ENCODE measurements at regions not wholly inside any gene's neighbourhood (a gene's known extent, or its start where the extent isn't known, plus 50 kb on each side); places are given as distances from the start of the nearest gene placed in this dataset.

DNA sequence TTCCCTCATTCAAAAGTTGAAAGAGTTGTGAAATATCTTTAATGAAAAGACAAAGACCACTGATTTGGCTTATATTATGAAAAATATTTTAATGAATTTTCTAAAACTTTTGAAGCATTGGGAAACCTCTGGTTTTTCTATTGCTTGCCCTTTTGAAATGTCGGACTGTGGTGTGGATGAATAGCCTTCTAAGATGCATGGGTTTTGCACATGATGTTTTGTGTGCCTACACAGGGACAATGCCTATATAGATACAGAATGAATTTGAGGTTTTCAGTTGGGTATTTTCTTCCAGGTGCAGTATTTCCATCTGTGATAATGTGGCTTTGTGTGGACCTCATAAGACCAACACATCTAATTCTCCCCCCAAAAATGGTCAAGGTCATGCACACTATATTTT is 1437.9 kb downstream of the REEP3 start:
- Histone ChIP-seq H3K27me3 (ENCODE audit: control insufficient read depth in 1 of 2, insufficient read depth in 2 of 2, low read length in 2 of 2) (no peaks in the 10 kb centered on the region), H3K4me3 (ENCODE audit: low read length in 2 of 2) (no peak overlapping the region), H3K36me3 (ENCODE audit: control insufficient read depth in 2 of 2, insufficient read depth in 2 of 2, low read length in 2 of 2) (no peaks in the 10 kb centered on the region), H3K27ac (ENCODE audit: low read length) (no peak overlapping the region), H3K9me3 (ENCODE audit: control insufficient read depth in 2 of 2, low read length in 2 of 2) (no peaks in the 10 kb centered on the region), H3K4me1 (ENCODE audit: control insufficient read depth, insufficient read depth, low read length) (no peaks in the 10 kb centered on the region), H3K9ac (ENCODE audit: low read length in 2 of 2) (no peak overlapping the region)

DNA sequence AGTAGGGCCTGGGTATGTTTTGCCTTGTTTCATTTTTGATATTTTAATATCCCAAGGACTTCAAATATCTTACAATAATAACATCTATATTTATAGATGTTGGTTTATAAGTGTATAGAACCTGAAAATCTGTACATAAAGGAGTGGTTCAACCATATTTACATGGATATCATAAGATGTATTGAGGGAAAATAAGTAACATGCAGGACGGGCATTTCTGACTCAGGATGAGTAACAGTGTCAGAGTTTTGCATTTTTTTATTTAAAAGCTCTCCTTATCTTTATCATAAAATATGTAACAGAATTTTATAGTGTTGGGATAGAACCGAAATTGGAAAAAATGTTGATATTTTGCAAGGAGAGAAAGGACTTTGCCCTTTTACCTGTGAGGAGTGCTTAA is 1438.7 kb downstream of the REEP3 start:
- no peak overlapping the region for H3K27ac ChIP-seq (ENCODE audit: low read length)
- no peak overlapping the region for H3K9ac ChIP-seq (ENCODE audit: low read length in 2 of 2)
- H3K4me1 ChIP-seq (ENCODE audit: control insufficient read depth, insufficient read depth, low read length): no peaks in the 10 kb centered on the region
- H3K9me3 ChIP-seq (ENCODE audit: control insufficient read depth in 2 of 2, low read length in 2 of 2): no peaks in the 10 kb centered on the region
- no peaks in the 10 kb centered on the region for H3K27me3 ChIP-seq (ENCODE audit: control insufficient read depth in 1 of 2, insufficient read depth in 2 of 2, low read length in 2 of 2)
- H3K36me3 ChIP-seq (ENCODE audit: control insufficient read depth in 2 of 2, insufficient read depth in 2 of 2, low read length in 2 of 2): no peaks in the 10 kb centered on the region
- no peak overlapping the region for H3K4me3 ChIP-seq (ENCODE audit: low read length in 2 of 2)

DNA sequence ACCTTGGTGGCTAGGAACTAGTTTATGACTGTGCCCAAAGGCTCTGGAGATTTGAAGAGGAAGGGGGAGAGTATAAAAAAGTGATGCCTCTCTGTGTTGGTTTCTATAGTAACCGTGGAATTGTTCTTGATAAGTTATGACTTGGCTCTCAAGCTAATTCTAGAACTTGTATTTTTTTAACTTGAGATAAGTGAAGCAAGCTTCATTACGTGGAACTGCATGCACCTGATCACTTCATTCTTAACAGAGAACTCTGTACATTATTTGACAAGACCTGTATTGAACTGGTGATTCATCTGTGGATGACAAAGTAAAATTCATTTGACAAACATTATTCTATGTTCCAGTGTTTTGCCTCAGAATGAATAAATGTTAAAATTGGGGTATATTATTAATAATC is 1452.2 kb downstream of the REEP3 start:
- Histone ChIP-seq H3K27ac (ENCODE audit: low read length) (no peak overlapping the region), H3K9me3 (ENCODE audit: control insufficient read depth in 2 of 2, low read length in 2 of 2) (no peaks in the 10 kb centered on the region)

DNA sequence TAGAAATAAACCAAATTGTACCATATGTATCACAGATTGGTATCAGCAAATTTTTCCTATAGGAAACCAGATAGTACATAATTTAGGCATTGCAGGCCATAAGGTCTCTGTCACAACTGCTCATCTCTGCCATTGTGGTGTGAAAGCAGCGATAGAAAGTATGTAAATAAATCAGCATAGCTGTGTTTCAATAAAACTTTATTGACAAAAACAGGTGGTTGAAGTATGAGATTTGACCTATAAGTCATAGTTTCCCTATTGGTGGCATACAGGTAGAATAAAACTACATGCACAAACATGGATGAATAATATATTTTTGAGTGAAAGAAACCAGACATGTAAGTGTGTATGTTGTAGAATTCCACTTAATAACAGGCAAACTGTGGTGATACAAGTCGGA is 1454.9 kb downstream of the REEP3 start:
- Histone ChIP-seq H3K4me3 (ENCODE audit: low read length in 2 of 2) (no peak overlapping the region), H3K27me3 (ENCODE audit: control insufficient read depth in 1 of 2, insufficient read depth in 2 of 2, low read length in 2 of 2) (no peaks in the 10 kb centered on the region), H3K4me1 (ENCODE audit: control insufficient read depth, insufficient read depth, low read length) (no peaks in the 10 kb centered on the region), H3K27ac (ENCODE audit: low read length) (no peak overlapping the region), H3K9ac (ENCODE audit: low read length in 2 of 2) (no peak overlapping the region), H3K9me3 (ENCODE audit: control insufficient read depth in 2 of 2, low read length in 2 of 2) (no peaks in the 10 kb centered on the region), H3K36me3 (ENCODE audit: control insufficient read depth in 2 of 2, insufficient read depth in 2 of 2, low read length in 2 of 2) (no peaks in the 10 kb centered on the region)

More for the DNA sequence above, 1452.2 kb downstream of the REEP3 start:
- Histone ChIP-seq H3K9ac (ENCODE audit: low read length in 2 of 2) (no peak overlapping the region), H3K36me3 (ENCODE audit: control insufficient read depth in 2 of 2, insufficient read depth in 2 of 2, low read length in 2 of 2) (no peaks in the 10 kb centered on the region), H3K4me1 (ENCODE audit: control insufficient read depth, insufficient read depth, low read length) (no peaks in the 10 kb centered on the region), H3K4me3 (ENCODE audit: low read length in 2 of 2) (no peak overlapping the region), H3K27me3 (ENCODE audit: control insufficient read depth in 1 of 2, insufficient read depth in 2 of 2, low read length in 2 of 2) (no peaks in the 10 kb centered on the region)

DNA sequence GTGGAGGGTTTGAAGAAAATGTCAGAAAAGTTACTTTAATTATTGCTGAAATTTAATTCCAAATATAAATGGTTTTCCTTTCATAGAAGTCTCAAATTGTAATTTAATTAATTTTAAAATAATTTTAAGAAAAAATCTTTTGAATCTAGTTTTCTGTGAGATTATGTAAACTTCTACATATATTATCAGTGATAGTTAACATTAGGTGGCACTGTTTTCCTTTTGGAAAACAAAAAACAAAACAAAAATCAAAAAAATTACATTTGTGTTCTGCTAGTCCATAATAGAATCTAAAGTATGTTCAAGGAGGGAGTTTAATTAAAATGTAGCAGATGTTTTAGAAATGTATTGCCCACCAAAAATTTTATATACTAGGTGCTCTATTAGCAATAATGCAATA is 1456.7 kb downstream of the REEP3 start:
- no peaks in the 10 kb centered on the region for H3K4me1 ChIP-seq (ENCODE audit: control insufficient read depth, insufficient read depth, low read length)
- H3K27me3 ChIP-seq (ENCODE audit: control insufficient read depth in 1 of 2, insufficient read depth in 2 of 2, low read length in 2 of 2): no peaks in the 10 kb centered on the region

DNA sequence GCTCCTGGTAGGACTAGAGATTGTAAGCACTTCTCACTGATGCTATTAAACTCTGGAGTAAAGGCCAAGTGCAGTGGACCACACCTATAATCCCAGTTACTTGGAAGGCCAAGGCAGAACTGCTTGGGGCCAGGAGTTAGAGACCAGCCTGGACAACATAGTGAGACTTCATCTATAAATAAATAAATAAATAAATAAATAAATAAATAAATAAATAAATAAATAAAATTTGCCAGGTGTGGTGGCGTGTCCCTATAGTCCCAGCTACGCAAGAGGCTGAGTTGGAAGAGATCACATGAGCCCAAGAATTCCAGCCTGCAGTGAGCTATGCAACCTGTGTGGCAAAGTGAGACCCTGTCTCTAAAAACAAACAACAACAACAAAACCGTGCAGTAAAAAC is 1475.7 kb downstream of the REEP3 start:
- H3K9me3 ChIP-seq (ENCODE audit: control insufficient read depth in 2 of 2, low read length in 2 of 2): no peaks in the 10 kb centered on the region

More for the DNA sequence above, 1456.7 kb downstream of the REEP3 start:
- Histone ChIP-seq H3K9ac (ENCODE audit: low read length in 2 of 2) (no peak overlapping the region), H3K4me3 (ENCODE audit: low read length in 2 of 2) (no peak overlapping the region), H3K27ac (ENCODE audit: low read length) (no peak overlapping the region), H3K9me3 (ENCODE audit: control insufficient read depth in 2 of 2, low read length in 2 of 2) (no peaks in the 10 kb centered on the region), H3K36me3 (ENCODE audit: control insufficient read depth in 2 of 2, insufficient read depth in 2 of 2, low read length in 2 of 2) (no peaks in the 10 kb centered on the region)

DNA sequence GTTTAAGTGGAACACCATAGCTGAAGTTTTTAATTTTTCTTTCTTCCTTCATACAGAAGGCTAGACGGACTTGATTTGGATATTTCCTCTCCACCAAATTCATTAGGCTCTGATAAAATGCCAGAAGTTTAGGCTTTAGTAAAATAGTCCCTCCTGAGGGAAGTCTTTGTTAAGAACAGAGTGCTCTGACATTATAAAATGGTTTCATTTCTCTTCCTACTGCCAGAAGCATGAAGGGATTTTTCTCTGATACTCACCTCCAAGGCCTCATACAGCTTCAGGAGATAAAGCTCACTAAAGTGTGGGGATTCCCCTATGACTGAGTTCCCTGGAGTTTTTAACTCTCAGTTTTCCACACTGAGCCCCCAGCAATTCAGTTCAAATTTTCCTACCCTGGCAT is 1489.6 kb downstream of the REEP3 start:
- Histone ChIP-seq H3K36me3 (ENCODE audit: control insufficient read depth in 2 of 2, insufficient read depth in 2 of 2, low read length in 2 of 2) (no peaks in the 10 kb centered on the region), H3K27me3 (ENCODE audit: control insufficient read depth in 1 of 2, insufficient read depth in 2 of 2, low read length in 2 of 2) (no peaks in the 10 kb centered on the region), H3K9ac (ENCODE audit: low read length in 2 of 2) (no peak overlapping the region), H3K9me3 (ENCODE audit: control insufficient read depth in 2 of 2, low read length in 2 of 2) (no peaks in the 10 kb centered on the region), H3K4me3 (ENCODE audit: low read length in 2 of 2) (no peak overlapping the region), H3K27ac (ENCODE audit: low read length) (no peak overlapping the region), H3K4me1 (ENCODE audit: control insufficient read depth, insufficient read depth, low read length) (no peaks in the 10 kb centered on the region)

More for the DNA sequence above, 1475.7 kb downstream of the REEP3 start:
- no peak overlapping the region for H3K9ac ChIP-seq (ENCODE audit: low read length in 2 of 2)
- no peaks in the 10 kb centered on the region for H3K36me3 ChIP-seq (ENCODE audit: control insufficient read depth in 2 of 2, insufficient read depth in 2 of 2, low read length in 2 of 2)
- no peak overlapping the region for H3K4me3 ChIP-seq (ENCODE audit: low read length in 2 of 2)
- H3K4me1 ChIP-seq (ENCODE audit: control insufficient read depth, insufficient read depth, low read length): no peaks in the 10 kb centered on the region
- H3K27me3 ChIP-seq (ENCODE audit: control insufficient read depth in 1 of 2, insufficient read depth in 2 of 2, low read length in 2 of 2): no peaks in the 10 kb centered on the region
- H3K27ac ChIP-seq (ENCODE audit: low read length): no peak overlapping the region

DNA sequence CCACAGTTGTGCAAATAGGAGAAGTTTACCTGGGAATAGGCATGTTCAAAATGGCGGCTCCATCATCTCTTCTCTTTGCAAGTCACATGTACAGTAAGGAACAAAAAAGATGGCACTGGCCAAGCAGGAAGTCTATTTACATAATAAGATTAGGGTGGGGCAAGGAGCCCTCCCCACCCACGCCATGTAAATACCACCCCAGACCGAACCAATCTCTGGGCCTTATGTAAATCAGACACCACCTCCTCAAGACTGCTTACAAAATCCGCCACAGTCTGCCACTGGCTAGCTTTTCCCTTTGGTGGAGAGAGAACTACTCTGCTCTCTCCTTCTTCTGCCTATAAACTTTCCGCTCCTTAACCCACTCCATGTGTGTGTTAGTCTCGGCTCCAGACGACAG is 1496.3 kb downstream of the REEP3 start:
- Histone ChIP-seq H3K9ac (ENCODE audit: low read length in 2 of 2) (no peak overlapping the region), H3K27ac (ENCODE audit: low read length) (no peak overlapping the region), H3K9me3 (ENCODE audit: control insufficient read depth in 2 of 2, low read length in 2 of 2) (no peaks in the 10 kb centered on the region), H3K4me1 (ENCODE audit: control insufficient read depth, insufficient read depth, low read length) (no peaks in the 10 kb centered on the region), H3K36me3 (ENCODE audit: control insufficient read depth in 2 of 2, insufficient read depth in 2 of 2, low read length in 2 of 2) (no peaks in the 10 kb centered on the region), H3K4me3 (ENCODE audit: low read length in 2 of 2) (no peak overlapping the region), H3K27me3 (ENCODE audit: control insufficient read depth in 1 of 2, insufficient read depth in 2 of 2, low read length in 2 of 2) (no peaks in the 10 kb centered on the region)

DNA sequence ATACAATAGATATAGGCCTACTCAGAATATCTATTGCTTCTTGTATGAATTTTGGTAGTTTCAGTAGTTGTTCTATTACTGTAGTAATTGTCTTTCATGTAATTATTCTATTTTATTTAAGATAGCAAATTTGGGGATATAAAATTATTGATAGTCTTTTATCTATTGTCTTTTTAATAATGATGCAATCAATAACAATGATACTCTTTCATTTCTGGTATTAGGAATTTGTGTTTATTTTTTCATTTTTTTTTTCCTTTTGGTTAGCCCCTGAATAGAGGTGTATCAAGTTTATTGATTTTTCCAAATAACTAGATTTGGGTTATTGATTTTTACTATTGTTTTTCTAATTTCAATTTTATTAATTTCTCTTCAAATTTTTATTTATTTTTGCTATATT is 1503.7 kb downstream of the REEP3 start:
- H3K4me1 ChIP-seq (ENCODE audit: control insufficient read depth, insufficient read depth, low read length): no peaks in the 10 kb centered on the region
- no peaks in the 10 kb centered on the region for H3K36me3 ChIP-seq (ENCODE audit: control insufficient read depth in 2 of 2, insufficient read depth in 2 of 2, low read length in 2 of 2)
- H3K4me3 ChIP-seq (ENCODE audit: low read length in 2 of 2): no peak overlapping the region
- no peaks in the 10 kb centered on the region for H3K9me3 ChIP-seq (ENCODE audit: control insufficient read depth in 2 of 2, low read length in 2 of 2)
- H3K27ac ChIP-seq (ENCODE audit: low read length): no peak overlapping the region
- H3K9ac ChIP-seq (ENCODE audit: low read length in 2 of 2): no peak overlapping the region
- H3K27me3 ChIP-seq (ENCODE audit: control insufficient read depth in 1 of 2, insufficient read depth in 2 of 2, low read length in 2 of 2): no peaks in the 10 kb centered on the region

DNA sequence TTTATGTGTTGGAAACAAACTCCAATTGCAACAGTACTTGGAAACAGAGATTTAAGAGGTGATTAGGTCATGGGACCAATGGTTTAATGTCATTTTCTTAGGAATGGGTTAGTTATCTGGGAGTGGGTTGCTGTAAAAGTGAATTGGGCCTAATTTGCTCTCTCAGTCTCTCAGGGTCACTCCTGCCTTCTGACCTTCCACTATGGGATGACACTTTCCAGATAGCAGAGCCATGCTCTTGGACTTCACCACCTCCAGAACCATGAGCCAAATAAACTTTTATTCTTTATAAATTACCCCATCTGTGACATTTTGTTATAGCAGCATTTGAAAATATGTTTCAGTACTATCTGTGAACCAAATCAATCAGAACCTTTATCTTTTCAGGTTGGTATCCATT is 1509.1 kb downstream of the REEP3 start:
- no peak overlapping the region for H3K4me3 ChIP-seq (ENCODE audit: low read length in 2 of 2)
- no peak overlapping the region for H3K27ac ChIP-seq (ENCODE audit: low read length)

DNA sequence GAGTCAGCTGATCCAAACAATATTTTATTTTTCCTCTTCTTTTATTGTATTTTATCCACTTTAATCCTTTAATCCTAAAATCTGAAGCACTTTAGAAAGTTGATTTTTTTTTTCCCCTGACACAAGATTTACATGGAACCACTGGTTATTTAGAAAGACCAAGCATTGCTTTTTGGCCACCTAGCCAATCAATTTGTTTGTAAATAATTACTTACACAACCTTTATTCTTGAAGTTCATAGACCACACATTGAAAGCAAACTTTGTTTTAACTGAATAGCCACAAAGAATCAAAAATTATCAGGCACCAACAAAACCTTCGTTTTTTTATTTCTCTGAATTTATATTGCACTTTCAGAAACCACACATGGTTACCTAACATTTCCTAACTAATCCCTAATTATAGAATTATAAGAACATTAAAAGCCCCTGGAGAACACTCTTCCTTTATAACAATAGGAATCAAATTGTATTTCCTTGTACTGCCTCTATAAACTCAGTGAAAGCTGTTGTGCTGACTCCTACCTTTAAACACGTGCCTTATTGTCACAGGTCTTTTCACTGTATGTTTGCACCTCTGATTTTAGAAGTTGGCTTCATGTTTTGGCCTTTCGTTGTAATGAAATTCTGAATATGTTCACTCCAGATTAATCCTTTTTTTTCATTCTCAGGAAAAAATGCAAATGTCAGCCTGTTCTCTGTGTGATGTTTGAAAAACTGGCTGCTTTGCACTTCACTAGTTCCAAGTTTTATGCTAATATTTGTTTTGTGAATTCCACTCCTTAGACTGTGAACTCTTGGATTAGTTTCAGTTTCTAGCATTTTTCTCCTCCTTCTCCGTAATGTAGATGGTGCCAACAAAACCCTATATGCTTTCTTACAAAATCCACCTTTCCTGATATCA is 1511.9 kb downstream of the REEP3 start:
- Histone ChIP-seq H3K4me3 (ENCODE audit: low read length in 2 of 2) (no peak overlapping the region), H3K4me1 (ENCODE audit: control insufficient read depth, insufficient read depth, low read length) (no peaks in the 10 kb centered on the region), H3K36me3 (ENCODE audit: control insufficient read depth in 2 of 2, insufficient read depth in 2 of 2, low read length in 2 of 2) (no peaks in the 10 kb centered on the region), H3K27me3 (ENCODE audit: control insufficient read depth in 1 of 2, insufficient read depth in 2 of 2, low read length in 2 of 2) (no peaks in the 10 kb centered on the region), H3K9ac (ENCODE audit: low read length in 2 of 2) (no peak overlapping the region), H3K27ac (ENCODE audit: low read length) (no peak overlapping the region), H3K9me3 (ENCODE audit: control insufficient read depth in 2 of 2, low read length in 2 of 2) (peaks cover 0 to 6% of the 10 kb centered on the region in 2 donors)

More for the DNA sequence above, 1509.1 kb downstream of the REEP3 start:
- Histone ChIP-seq H3K36me3 (ENCODE audit: control insufficient read depth in 2 of 2, insufficient read depth in 2 of 2, low read length in 2 of 2) (no peaks in the 10 kb centered on the region), H3K4me1 (ENCODE audit: control insufficient read depth, insufficient read depth, low read length) (no peaks in the 10 kb centered on the region), H3K27me3 (ENCODE audit: control insufficient read depth in 1 of 2, insufficient read depth in 2 of 2, low read length in 2 of 2) (no peaks in the 10 kb centered on the region), H3K9ac (ENCODE audit: low read length in 2 of 2) (no peak overlapping the region), H3K9me3 (ENCODE audit: control insufficient read depth in 2 of 2, low read length in 2 of 2) (peaks cover 0 to 5% of the 10 kb centered on the region in 2 donors)

Measured in stomach smooth muscle (tissue), 2 donors.